Psoas muscle (tissue), 7 donors: ENCODE measurements at regions not wholly inside any gene's neighbourhood (a gene's known extent, or its start where the extent isn't known, plus 50 kb on each side); places are given as distances from the start of the nearest gene placed in this dataset.
"Not testable (repeated sequence)": the region's sequence is repeated elsewhere in the genome, so short reads cannot be mapped to it uniquely, and the experiment has no call there.

Experiments
- ATAC-seq, 4 donors: fragments of 200-7000 bp; cut with Tn5 transposase; one replicate each; pipeline ENCODE4 v1.9.1; 2020; ENCODE audit warnings: moderate library complexity in 3 of 4, mild to moderate bottlenecking in 2 of 4
- DNase-seq, 2 donors: peaks; one replicate each; pipeline ENCODE4 v3.0.0-alpha.2; 2020
- H3K27ac ChIP-seq: fragments of 200-600 bp; one replicate; pipeline ENCODE4 v1.8.0; 2022
- H3K27me3 ChIP-seq, 3 donors: fragments of 200-600 bp in 1 of 3; one replicate each; pipeline versions ENCODE4 v1.6.1 to v1.8.0; 2013 to 2022; ENCODE audit warnings: low read length in 2 of 3, mild to moderate bottlenecking in 2 of 3, moderate library complexity in 1 of 3; ENCODE audit not compliant: insufficient read depth in 3 of 3
- H3K36me3 ChIP-seq, 2 donors: fragments of 200-600 bp in 1 of 2; one replicate each; pipeline versions ENCODE4 v1.6.1 to v1.8.0; 2013 to 2022; ENCODE audit warnings: low read depth in 1 of 2, mild to moderate bottlenecking in 1 of 2, moderate library complexity in 1 of 2; ENCODE audit not compliant: insufficient read depth in 1 of 2
- H3K4me1 ChIP-seq: fragments of 200-600 bp; one replicate; pipeline ENCODE4 v1.8.0; 2022
- H3K4me3 ChIP-seq: fragments of 200-600 bp; one replicate; pipeline ENCODE4 v1.8.0; 2022; ENCODE audit warnings: mild to moderate bottlenecking
- H3K9me3 ChIP-seq: fragments of 200-600 bp; one replicate; pipeline ENCODE4 v1.8.0; 2022
- CTCF ChIP-seq: fragments of 200-600 bp; IDR thresholded peaks from one replicate; pipeline ENCODE4 v1.8.0; 2022; ENCODE audit warnings: antibody characterized with exemption
- WGBS, 3 donors: extraction: QIAGEN DNeasy Blood & Tissue Kit; methylation state at CpG; one replicate each; pipeline versions ENCODE4 v1.1.6 to v1.1.7; 2013; 5-methylcytosine and 5-hydroxymethylcytosine counted together
- intact Hi-C, 2 donors: fragments of 100-400 bp; cut with DNase I; formaldehyde crosslinking; loops; one replicate each; pipeline versions ENCODE4 v1.11.0 to v1.14.2; 2022
- donor health status: healthy with polysubstance abuse.
- donor health status: DM: no; HTN: no; CAD: no; lungs with moderate emphysema.
- donor health status: Bipolar disorder and iron deficiency.
- donor health status: healthy.
- donor health status: DM: yes; HTN: yes; CAD: no.
- donor health status: DM: no; HTN: no; CAD: no.
- donor health status: DM: yes; HTN: yes; CAD: no.

- Histone ChIP-seq H3K4me1 (no peaks in the 10 kb centered on the region), H3K36me3 (no peaks in the 10 kb centered on the region), H3K4me3 (no peak overlapping the region), H3K27ac (no peak overlapping the region), H3K9me3 (no peaks in the 10 kb centered on the region), H3K27me3 (no peaks in the 10 kb centered on the region)
- ATAC-seq, result no peak
- intact Hi-C loops, result no loop called here
- DNase-seq, result no peak
- WGBS, 3 donors, result 60 to 67% (median 61%) methylated on average over 2 of the region's 2 CpGs
- TF ChIP-seq CTCF, result no peak
Observed at GRCh38 chr18:39208190-39208589, 1642.6 kb upstream of the CELF4 start.

GRCh38 chr18:39206398-39207103, 1641.0 kb upstream of the CELF4 start:
- WGBS, 3 donors, result 87 to 94% (median 92%) methylated on average over 4 of the region's 4 CpGs
- ATAC-seq, H3K4me1 ChIP-seq, H3K9me3 ChIP-seq, H3K36me3 ChIP-seq, H3K27ac ChIP-seq, DNase-seq, H3K27me3 ChIP-seq, H3K4me3 ChIP-seq, intact Hi-C loops: not testable (repeated sequence)

- Histone ChIP-seq H3K9me3 (no peaks in the 10 kb centered on the region), H3K4me3 (no peak overlapping the region), H3K27me3 (no peaks in the 10 kb centered on the region), H3K27ac (no peak overlapping the region), H3K36me3 (no peaks in the 10 kb centered on the region), H3K4me1 (no peaks in the 10 kb centered on the region)
- DNase-seq (no peak), ATAC-seq (no peak)
- TF ChIP-seq CTCF, result no peak
- intact Hi-C loops, result no loop called here
- 78 to 85% (median 82%) methylated on average over 6 of the region's 6 CpGs for WGBS, 3 donors
Observed at GRCh38 chr18:39205565-39206195, 1640.1 kb upstream of the CELF4 start.

GRCh38 chr18:39200153-39200552, 1634.6 kb upstream of the CELF4 start:
- DNase-seq (no peak), ATAC-seq (no peak)
- Histone ChIP-seq H3K27ac (no peak overlapping the region), H3K4me1 (no peaks in the 10 kb centered on the region), H3K36me3 (no peaks in the 10 kb centered on the region), H3K27me3 (no peaks in the 10 kb centered on the region), H3K4me3 (no peak overlapping the region), H3K9me3 (no peaks in the 10 kb centered on the region)
- TF ChIP-seq CTCF, result no peak
- 95 to 97% (median 97%) methylated on average over 6 of the region's 6 CpGs for WGBS, 3 donors
- intact Hi-C loops, result no loop called here

GRCh38 chr18:39199231-39199855, 1633.7 kb upstream of the CELF4 start:
- intact Hi-C loops, result no loop called here
- 60 to 72% (median 70%) methylated on average over 5 of the region's 5 CpGs for WGBS, 3 donors

More at GRCh38 chr18:39199231-39199855, 1633.7 kb upstream of the CELF4 start:
- DNase-seq, result no peak
- no peaks in the 10 kb centered on the region for H3K36me3 ChIP-seq
- H3K9me3 ChIP-seq, result no peaks in the 10 kb centered on the region
- H3K27ac ChIP-seq, result no peak overlapping the region
- no peak for ATAC-seq
- H3K4me3 ChIP-seq, result no peak overlapping the region
- no peak for TF ChIP-seq CTCF
- H3K4me1 ChIP-seq, result no peaks in the 10 kb centered on the region
- no peaks in the 10 kb centered on the region for H3K27me3 ChIP-seq
